MM.1S (cell line): ENCODE measurements at regions not wholly inside any gene's neighbourhood (a gene's known extent, or its start where the extent isn't known, plus 50 kb on each side); places are given as distances from the start of the nearest gene placed in this dataset.

Experiments used
- DNase-seq: peaks from one replicate; pipeline ENCODE4 v3.0.0-alpha.2; 2015
- H2AFZ ChIP-seq: fragments of 300-600 bp; sonication (generic); 2 replicates; pipeline ENCODE4 v1.6.0; 2016; ENCODE audit warnings: antibody characterized with exemption, low read length
- H3F3A ChIP-seq: fragments of 300-600 bp; sonication (generic); 2 replicates; pipeline ENCODE4 v1.6.1; 2016; ENCODE audit warnings: mild to moderate bottlenecking, antibody characterized with exemption, low read length, moderate library complexity, mixed read lengths; ENCODE audit not compliant: insufficient read depth
- H3K27ac ChIP-seq: fragments of 300-600 bp; sonication (generic); 2 replicates; pipeline ENCODE4 v1.5.1; 2016; ENCODE audit warnings: mild to moderate bottlenecking, low read length
- H3K27me3 ChIP-seq: fragments of 300-600 bp; sonication (generic); replicated peaks from 2 replicates; pipeline ENCODE4 v1.6.0; 2016; ENCODE audit warnings: low read length; ENCODE audit not compliant: insufficient read depth
- H3K36me3 ChIP-seq: fragments of 300-600 bp; sonication (generic); replicated peaks from 2 replicates; pipeline ENCODE4 v1.6.1; 2016; ENCODE audit warnings: mild to moderate bottlenecking, low read length, mixed read lengths; ENCODE audit not compliant: insufficient read depth
- H3K4me1 ChIP-seq: fragments of 300-600 bp; sonication (generic); 2 replicates; pipeline ENCODE4 v1.6.1; 2016; ENCODE audit warnings: low read length, mixed read lengths
- H3K4me2 ChIP-seq: fragments of 300-600 bp; sonication (generic); 2 replicates; pipeline ENCODE4 v1.6.0; 2016; ENCODE audit warnings: low read depth, low read length
- H3K4me3 ChIP-seq: fragments of 300-600 bp; sonication (generic); 2 replicates; pipeline ENCODE4 v1.5.1; 2016; ENCODE audit warnings: low read length, mixed read lengths
- H3K79me2 ChIP-seq: fragments of 300-600 bp; sonication (generic); 2 replicates; pipeline ENCODE4 v1.6.1; 2016; ENCODE audit warnings: mixed run types, low read length, mixed read lengths
- H3K9ac ChIP-seq: fragments of 300-600 bp; sonication (generic); 2 replicates; pipeline ENCODE4 v1.6.1; 2016; ENCODE audit warnings: low read length, mixed read lengths
- H3K9me2 ChIP-seq: fragments of 300-600 bp; sonication (generic); replicated peaks from 2 replicates; pipeline ENCODE4 v1.6.1; 2016; ENCODE audit warnings: mild to moderate bottlenecking, low read length, mixed read lengths; ENCODE audit not compliant: insufficient read depth
- H3K9me3 ChIP-seq: fragments of 300-600 bp; sonication (generic); replicated peaks from 2 replicates; pipeline ENCODE4 v1.6.1; 2016; ENCODE audit warnings: mild to moderate bottlenecking, low read length, mixed read lengths; ENCODE audit not compliant: insufficient read depth
- H4K20me1 ChIP-seq: fragments of 300-600 bp; sonication (generic); 2 replicates; pipeline ENCODE4 v1.6.1; 2016; ENCODE audit warnings: mild to moderate bottlenecking, low read length, moderate library complexity, mixed read lengths; ENCODE audit not compliant: insufficient read depth
- CTCF ChIP-seq: fragments of 300-600 bp; sonication (generic); IDR thresholded peaks from 2 replicates; pipeline ENCODE4 v1.5.1; 2016; ENCODE audit warnings: antibody characterized with exemption, low read length, mixed read lengths
- EZH2 ChIP-seq: fragments of 300-600 bp; sonication (generic); optimal IDR thresholded peaks from 2 replicates; pipeline ENCODE3; 2017; ENCODE audit warnings: low read depth, mild to moderate bottlenecking, antibody characterized with exemption, low read length, mixed read lengths
- EZH2phosphoT487 ChIP-seq: fragments of 300-600 bp; sonication (generic); IDR thresholded peaks from 2 replicates; pipeline ENCODE4 v1.6.1; 2018; ENCODE audit warnings: antibody characterized with exemption, low read length

GRCh38 chrX:99415470-99415869, 994.6 kb downstream of the PCDH19 start:
- no peak for TF ChIP-seq EZH2phosphoT487
- TF ChIP-seq CTCF, result no peak
- no peak for TF ChIP-seq EZH2

GRCh38 chrX:99413317-99413716, 996.8 kb downstream of the PCDH19 start:
- H3K9me3 ChIP-seq, result no peaks in the 10 kb centered on the region
- no peaks in the 10 kb centered on the region for H3K36me3 ChIP-seq
- no peak overlapping the region for H3K9ac ChIP-seq
- H3K27me3 ChIP-seq, result no peaks in the 10 kb centered on the region
- no peak overlapping the region for H2AFZ ChIP-seq
- no peak overlapping the region for H3K4me2 ChIP-seq
- no peaks in the 10 kb centered on the region for H3K4me1 ChIP-seq
- no peaks in the 10 kb centered on the region for H3F3A ChIP-seq
- no peaks in the 10 kb centered on the region for H4K20me1 ChIP-seq
- DNase-seq, result peak; percentile 28
- H3K27ac ChIP-seq, result no peak overlapping the region
- no peak for TF ChIP-seq CTCF
- TF ChIP-seq EZH2, result no peak
- no peak for TF ChIP-seq EZH2phosphoT487
- H3K4me3 ChIP-seq, result no peak overlapping the region
- no peaks in the 10 kb centered on the region for H3K9me2 ChIP-seq
- no peaks in the 10 kb centered on the region for H3K79me2 ChIP-seq

More at GRCh38 chrX:99415470-99415869, 994.6 kb downstream of the PCDH19 start:
- no peaks in the 10 kb centered on the region for H3K79me2 ChIP-seq
- H3F3A ChIP-seq, result no peaks in the 10 kb centered on the region
- no peak overlapping the region for H3K9ac ChIP-seq
- H3K9me2 ChIP-seq, result no peaks in the 10 kb centered on the region
- no peaks in the 10 kb centered on the region for H4K20me1 ChIP-seq
- H3K9me3 ChIP-seq, result no peaks in the 10 kb centered on the region
- no peaks in the 10 kb centered on the region for H3K36me3 ChIP-seq
- H3K27ac ChIP-seq, result no peak overlapping the region
- no peak for DNase-seq
- H3K4me3 ChIP-seq, result no peak overlapping the region
- no peaks in the 10 kb centered on the region for H3K4me1 ChIP-seq
- H2AFZ ChIP-seq, result no peak overlapping the region
- H3K27me3 ChIP-seq, result no peaks in the 10 kb centered on the region
- no peak overlapping the region for H3K4me2 ChIP-seq

- H4K20me1 ChIP-seq, result no peaks in the 10 kb centered on the region
Measured at GRCh38 chrX:99398545-99398944, 1011.5 kb downstream of the PCDH19 start.

More at GRCh38 chrX:99398545-99398944, 1011.5 kb downstream of the PCDH19 start:
- Histone ChIP-seq H3K36me3 (no peaks in the 10 kb centered on the region), H3K9me2 (no peaks in the 10 kb centered on the region), H2AFZ (no peak overlapping the region), H3K9me3 (no peaks in the 10 kb centered on the region), H3K27me3 (no peaks in the 10 kb centered on the region), H3K4me2 (no peak overlapping the region), H3K9ac (no peak overlapping the region), H3K4me1 (no peaks in the 10 kb centered on the region), H3K79me2 (no peaks in the 10 kb centered on the region), H3K27ac (no peak overlapping the region), H3K4me3 (no peak overlapping the region), H3F3A (no peaks in the 10 kb centered on the region)
- DNase-seq, result no peak
- TF ChIP-seq EZH2phosphoT487, result no peak
- TF ChIP-seq CTCF, result no peak
- TF ChIP-seq EZH2, result no peak
